C4-2B (cell line): ENCODE measurements at regions not wholly inside any gene's neighbourhood (a gene's known extent, or its start where the extent isn't known, plus 50 kb on each side); places are given as distances from the start of the nearest gene placed in this dataset.
A peak's percentile ranks its signal among the peaks of the same experiment; 100 is the strongest.
"Not testable (repeated sequence)": the region's sequence is repeated elsewhere in the genome, so short reads cannot be mapped to it uniquely, and the experiment has no call there.

Source experiments
- H3K27ac ChIP-seq: fragments of 450-650 bp; 2 replicates; pipeline ENCODE4 v1.5.1; 2017
- CTCF ChIP-seq: fragments of 450-650 bp; conservative IDR thresholded peaks from 2 replicates; pipeline ENCODE4 v1.5.1; 2017; ENCODE audit warnings: mild to moderate bottlenecking
- ZFX ChIP-seq: fragments of 450-650 bp; IDR thresholded peaks from 2 replicates; pipeline ENCODE4 v1.6.1; 2017

GRCh38 chr2:192957425-192957824 is 762.7 kb upstream of the TMEFF2 start:
- H3K27ac ChIP-seq = no peak overlapping the region

GRCh38 chr2:192953116-192953515 is 758.4 kb upstream of the TMEFF2 start:
- no peak overlapping the region for H3K27ac ChIP-seq
- TF ChIP-seq CTCF (no peak), ZFX (no peak)

More at GRCh38 chr2:192957425-192957824, 762.7 kb upstream of the TMEFF2 start:
- TF ChIP-seq ZFX (no peak), CTCF (no peak)

GRCh38 chr2:192952245-192952644 is 757.5 kb upstream of the TMEFF2 start:
- H3K27ac ChIP-seq = no peak overlapping the region
- no peak for TF ChIP-seq ZFX
- no peak for TF ChIP-seq CTCF

GRCh38 chr2:192948316-192948715 is 753.6 kb upstream of the TMEFF2 start:
- TF ChIP-seq ZFX (no peak), CTCF (no peak)
- H3K27ac ChIP-seq = no peak overlapping the region

- no peak overlapping the region for H3K27ac ChIP-seq
- TF ChIP-seq CTCF (no peak), ZFX (no peak)
Measured at GRCh38 chr2:192947352-192947751, 752.6 kb upstream of the TMEFF2 start.

- no peak overlapping the region for H3K27ac ChIP-seq
- TF ChIP-seq CTCF (peak; percentile 27), ZFX (no peak)
Measured at GRCh38 chr2:192940767-192941166, 746.0 kb upstream of the TMEFF2 start.

- no peak overlapping the region for H3K27ac ChIP-seq
- TF ChIP-seq ZFX (no peak), CTCF (no peak)
Measured at GRCh38 chr2:192932376-192932775, 737.6 kb upstream of the TMEFF2 start.

GRCh38 chr2:192921631-192922030 is 726.9 kb upstream of the TMEFF2 start:
- not testable (repeated sequence) for H3K27ac ChIP-seq
